NCI-H2196 treated with DMSO at 0.1 percent for 48 hours (cell line): ENCODE measurements at regions not wholly inside any gene's neighbourhood (a gene's known extent, or its start where the extent isn't known, plus 50 kb on each side); places are given as distances from the start of the nearest gene placed in this dataset.

ENCODE experiments used
- DNase-seq: peaks from one replicate; lab custom pipeline; 2025; ENCODE audit not compliant: unreplicated experiment; lab: John Stamatoyannopoulos, UW

DNA sequence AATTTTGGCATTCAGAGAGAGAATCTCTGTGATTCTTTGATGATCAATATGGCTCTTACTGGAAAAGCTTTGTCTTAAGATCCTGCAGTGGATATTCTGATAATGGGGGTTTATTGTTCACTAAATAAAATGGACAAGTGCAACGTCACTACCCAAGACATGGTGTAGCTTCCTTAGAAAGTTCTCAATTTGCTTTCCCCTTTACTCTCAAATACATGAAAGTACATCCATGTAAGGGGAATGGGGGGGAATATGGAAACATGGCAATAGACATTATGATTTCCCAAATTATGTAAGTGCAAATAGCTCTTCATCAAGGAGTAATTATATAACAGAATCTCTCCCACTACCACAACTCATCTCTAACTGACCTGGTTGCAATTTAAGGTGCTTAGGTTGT lies 126.3 kb upstream of the DPYD start:
- DNase-seq, result no peak

DNA sequence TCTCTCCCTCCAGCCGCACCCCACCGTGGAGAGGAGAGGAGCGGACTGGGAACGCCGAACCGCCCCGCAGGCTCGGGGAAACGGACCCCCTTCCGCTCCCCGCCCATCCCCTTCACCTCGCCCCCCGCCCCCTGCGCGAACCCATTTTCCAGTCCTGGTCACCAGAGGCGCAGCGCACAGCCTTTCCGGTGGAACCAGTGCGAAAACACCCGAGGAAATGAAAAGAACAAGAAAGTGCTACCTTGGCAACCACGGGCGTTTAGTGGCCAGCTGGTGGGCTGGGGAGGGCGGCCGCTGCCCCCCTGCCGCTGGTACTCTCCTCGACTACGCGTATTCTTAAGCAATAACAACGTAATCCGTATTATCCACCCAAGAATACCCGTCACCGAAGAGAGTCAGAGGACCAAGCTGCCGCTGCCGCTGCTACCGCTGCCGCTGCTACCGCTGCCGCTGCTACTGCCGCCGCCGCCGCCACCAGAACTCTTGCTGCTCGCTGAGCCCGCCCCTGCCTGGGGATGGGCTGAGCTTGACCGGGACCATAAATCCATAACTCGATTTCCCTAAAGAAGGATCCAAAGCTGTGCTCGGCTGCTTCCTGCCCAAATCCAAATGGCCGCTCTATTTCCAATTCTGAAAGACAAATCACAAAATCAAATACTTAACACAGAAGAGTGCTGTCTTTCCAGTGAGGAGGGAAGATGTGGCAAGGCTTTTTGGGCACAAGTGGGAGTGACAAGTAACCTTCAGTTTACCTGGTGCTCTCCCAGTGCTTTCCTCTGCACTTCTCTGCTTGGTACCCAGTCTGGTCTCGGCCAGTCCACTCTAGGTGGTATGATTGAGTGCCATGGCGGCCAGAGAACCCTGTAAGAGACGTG lies 125.2 kb upstream of the DPYD start:
- no peak for DNase-seq

DNA sequence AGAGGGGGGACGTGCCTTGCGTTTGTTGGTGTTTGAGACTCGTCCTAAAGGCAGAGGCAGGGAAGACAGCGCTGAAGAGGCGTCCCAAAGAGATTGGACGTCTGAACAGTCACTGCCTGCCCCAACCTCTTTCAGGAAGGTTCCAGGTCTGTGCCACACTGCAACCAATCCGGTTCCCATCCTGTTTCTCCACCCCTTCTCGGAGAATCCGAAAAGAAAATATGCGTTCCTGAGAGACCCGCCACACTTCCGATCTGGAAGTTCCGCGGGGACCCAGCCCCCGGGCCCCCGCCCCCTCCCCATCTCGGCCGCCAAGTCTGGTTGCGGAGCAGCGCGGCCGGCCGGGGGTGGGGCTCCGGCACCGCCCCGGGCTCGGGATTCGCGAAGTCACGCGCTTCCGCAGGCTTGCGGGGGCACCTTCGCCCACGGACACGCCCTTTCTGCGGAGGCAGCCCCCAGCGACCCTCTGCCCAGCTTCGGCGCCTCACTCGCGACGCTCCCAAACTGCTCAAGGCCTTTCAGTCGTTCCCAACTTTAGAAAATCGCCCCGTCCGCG lies 124.5 kb upstream of the DPYD start:
- DNase-seq, result no peak

DNA sequence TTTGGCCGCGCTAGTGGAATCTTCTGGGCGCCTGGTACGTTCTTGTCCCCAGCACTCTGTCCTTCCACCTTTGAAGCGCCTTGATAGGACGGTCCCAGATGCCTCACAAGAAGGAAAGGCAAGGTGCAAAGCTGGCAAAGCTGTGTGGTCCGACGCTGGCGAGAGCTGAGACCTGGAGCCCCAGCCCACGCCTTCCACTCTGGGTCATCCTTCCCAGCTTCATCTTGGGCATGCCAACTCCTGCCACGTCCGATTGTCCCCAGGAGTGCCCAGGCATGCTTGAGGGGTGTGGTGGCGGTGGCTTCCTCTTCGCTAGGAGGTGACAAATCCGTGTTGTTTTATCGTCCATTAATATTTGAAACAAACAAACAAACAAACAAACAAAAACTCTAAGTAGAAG lies 123.9 kb upstream of the DPYD start:
- no peak for DNase-seq

DNA sequence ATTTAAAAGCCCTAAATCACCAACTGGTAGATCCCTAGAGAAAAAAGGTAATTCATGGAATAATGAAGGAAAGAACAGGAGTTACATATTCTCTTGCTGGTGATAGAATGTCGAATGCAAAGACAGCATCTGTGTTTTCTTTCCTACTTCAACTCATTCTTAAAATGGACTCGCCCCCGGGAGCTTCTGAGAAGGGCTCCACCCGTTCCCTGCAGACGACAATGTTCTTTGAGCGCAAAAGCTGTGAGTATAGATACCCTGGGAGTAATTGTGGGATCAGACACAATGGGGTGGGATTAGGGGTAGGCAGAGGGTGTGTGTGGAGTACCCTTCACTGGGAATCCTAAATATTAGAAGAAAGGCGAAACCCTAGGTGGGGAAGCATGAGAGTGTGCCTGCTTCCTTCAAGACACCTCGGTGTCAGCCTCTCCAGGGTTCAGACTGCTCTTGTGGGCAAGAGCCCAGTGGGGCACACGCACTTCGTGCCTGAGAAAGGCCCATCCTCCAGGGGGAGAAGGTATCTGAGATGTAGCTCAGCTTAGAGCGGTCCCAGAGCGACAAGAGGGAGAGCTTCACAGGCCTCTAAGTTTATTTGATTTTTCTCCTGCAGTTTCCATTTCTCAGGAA lies 123.3 kb upstream of the DPYD start:
- no peak for DNase-seq

DNA sequence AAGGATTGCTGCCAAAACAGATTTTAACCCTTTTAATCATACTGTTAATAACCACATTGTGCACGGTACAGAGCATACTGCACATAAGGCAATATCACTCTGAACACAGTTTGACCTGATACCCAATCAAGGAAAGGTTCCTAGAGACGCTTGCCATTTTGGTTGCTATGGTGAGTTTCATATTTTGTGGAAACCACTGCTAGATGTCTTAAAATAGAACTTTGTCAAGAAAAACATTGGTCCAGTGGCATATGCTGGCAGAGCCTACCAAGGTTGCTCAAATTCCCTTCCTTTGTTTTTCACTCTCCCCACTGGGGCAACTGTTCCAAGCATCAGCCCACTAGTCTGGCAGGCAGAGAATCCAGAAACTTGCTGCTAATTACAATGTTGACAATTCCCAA lies 114.8 kb upstream of the DPYD start:
- no peak for DNase-seq

DNA sequence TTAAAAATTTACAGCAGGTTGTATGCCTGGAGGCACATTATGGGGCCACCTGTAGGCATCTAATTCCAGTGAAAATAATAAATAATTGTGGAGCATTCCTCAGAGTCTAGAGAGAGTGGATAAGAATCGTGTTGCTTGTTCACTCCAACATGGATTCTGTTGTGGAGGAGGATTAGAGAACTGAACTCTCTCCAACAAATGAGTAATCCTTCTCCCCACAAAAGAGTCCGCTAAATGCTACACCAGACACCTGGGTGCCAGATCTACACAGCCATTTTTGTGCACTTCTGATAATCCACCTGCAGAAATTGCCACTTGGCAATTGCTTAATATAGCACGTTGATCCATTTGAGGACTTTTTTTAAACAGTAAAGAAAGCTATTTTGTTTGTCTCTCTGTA lies 113.7 kb upstream of the DPYD start:
- DNase-seq, result no peak

DNA sequence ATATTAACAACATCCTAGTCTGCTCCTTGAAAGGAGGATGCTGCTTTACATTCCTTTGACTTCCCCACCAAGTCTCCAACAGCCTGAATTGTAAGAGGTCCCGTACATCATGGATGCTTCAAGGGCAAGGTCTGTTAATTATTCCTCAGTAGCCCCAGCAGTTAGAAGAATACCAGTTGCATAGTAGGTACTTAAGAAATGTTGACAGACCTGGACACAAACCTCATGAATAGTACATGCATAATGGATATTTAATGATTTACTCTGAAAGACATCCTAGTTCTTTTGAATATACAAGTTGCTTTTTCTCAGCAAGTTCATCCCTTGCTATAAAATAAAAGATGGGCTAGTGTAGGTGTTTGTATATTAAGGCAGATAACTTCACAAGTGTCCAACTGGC lies 112.1 kb upstream of the DPYD start:
- DNase-seq, result no peak

DNA sequence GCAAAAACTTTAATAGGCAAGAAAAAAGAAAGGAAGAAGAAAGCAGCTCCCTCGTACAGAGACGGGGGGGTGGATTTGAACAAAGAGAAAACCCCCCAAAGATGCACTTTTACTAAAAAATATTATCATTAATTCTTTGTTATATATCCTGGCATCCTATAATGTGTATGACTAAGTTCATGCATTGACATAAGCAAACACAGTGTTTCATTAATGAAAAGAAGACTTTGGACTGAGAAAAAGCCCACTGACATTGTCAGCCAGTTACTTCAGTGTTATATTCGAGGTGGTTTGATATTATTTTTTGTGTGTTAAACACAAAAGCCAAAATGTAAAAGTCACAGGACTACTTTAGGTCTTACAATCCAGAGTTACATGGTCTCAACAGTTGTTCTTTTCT lies 110.1 kb upstream of the DPYD start:
- no peak for DNase-seq

DNA sequence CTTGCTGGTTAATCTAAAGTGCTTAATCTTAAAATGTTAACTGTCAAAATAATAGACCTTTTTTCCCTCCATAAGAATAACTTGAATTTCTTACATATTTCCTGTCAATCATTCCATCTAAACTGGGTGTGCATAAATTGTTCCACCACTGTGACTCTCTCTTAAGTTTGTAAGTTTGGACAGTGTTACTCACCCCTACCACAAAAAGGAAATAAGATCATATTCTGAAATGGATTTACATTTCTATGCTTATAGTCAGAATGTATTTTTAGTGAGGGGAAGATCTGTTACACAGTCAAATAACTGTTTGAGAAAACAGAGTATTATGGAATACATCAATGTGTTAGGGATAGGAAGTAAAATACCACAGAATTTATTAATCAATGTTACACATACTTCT lies 109.6 kb upstream of the DPYD start:
- DNase-seq, result no peak

DNA sequence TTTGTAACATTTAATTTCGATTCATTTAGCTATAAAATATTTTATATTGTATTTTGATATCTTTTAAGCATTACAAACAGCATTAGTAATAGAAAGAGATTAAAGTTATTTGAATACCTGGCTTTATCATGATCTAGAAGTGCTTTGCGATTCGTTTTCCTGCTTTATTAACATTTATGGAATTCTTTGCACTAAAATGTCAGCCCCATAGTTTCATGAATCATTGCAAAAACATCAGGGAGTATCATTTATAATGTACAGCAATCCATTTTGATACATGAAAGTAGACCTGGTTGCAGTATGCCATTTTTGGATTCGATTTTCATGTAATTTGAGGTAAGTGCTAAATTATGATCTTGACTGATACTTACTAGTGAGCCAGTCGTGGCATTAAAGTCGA lies 108.0 kb upstream of the DPYD start:
- DNase-seq, result no peak

DNA sequence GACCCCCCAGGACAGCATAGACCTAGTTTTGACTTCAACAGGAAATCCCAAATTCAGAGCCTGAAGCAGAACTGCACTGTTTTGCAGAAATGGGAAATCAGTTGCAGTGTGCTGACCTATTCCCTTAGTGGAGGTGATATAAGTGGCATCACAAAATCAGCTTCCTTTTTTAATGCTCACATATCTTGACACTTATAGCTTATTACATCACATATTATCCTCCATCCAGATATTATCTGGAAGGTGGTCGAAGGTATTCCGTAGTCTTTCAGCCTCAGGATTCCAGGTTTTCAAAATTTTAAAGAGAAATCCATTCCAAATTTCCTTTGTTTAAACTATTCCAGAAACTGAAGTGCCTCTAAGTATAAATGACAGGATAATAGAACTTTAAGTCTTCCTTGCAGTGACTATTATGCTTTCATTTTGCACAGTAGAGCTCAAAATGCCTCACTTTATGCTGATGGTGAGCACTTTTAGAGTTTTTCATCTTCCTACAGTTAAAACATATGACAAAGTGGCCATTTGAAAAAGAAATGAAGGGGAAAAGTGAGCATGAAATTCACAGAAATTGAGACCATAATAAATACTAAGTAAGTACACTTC lies 106.4 kb upstream of the DPYD start:
- no peak for DNase-seq

DNA sequence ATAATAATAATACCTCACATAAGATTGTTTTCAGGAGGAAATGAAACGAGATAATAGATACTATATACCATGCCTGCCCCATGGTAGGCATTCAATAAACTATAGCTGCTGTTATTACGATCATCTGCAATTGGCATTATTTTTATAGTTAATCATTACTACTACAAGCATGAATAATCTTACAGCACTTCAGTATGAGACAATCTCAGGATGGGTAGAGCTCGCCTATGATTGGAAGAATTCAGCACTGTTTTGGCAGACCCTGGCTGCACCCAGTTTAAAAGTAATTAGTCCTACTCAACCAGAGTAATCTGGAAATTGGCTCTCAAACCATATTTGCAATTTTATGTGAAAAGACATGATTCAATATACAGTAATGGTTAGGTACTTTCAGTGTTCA lies 105.0 kb upstream of the DPYD start:
- no peak for DNase-seq

DNA sequence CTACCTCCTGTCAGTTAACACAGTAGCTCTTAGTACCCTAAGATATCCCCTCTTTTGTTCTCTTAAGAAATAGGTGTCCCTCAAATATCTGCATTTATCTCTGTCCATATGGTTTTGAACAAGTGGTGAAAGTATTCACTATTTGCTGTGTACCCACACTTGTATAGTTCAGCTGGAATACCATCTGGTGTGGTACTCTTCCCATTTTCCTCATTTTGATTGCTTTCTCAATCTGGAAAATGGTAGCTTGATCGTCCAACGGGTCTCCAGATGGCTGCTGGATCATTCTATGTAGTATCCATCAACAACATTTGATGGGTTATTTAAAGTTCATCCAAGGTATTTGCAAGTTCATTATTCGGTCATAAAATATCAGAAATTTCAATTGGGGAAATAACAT lies 100.3 kb upstream of the DPYD start:
- DNase-seq, result no peak

DNA sequence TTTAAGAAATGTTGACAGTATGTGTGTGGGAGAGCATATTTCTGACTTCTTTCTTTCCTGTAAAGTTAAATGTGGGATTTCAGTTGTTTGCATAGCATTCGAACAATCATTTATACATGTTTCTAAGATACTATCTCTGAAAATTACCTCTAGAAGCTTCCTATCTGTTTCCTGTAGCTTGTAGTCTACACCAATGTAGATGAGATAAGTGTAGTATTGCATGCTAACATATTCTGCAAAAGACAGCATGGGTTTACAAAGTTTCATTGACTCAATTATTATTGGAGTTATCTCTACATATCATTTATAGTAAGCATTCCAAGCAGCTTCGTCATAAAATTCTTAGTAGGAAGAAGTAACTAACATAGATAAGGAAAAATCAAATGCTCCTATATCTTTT lies 98.9 kb upstream of the DPYD start:
- DNase-seq, result no peak

DNA sequence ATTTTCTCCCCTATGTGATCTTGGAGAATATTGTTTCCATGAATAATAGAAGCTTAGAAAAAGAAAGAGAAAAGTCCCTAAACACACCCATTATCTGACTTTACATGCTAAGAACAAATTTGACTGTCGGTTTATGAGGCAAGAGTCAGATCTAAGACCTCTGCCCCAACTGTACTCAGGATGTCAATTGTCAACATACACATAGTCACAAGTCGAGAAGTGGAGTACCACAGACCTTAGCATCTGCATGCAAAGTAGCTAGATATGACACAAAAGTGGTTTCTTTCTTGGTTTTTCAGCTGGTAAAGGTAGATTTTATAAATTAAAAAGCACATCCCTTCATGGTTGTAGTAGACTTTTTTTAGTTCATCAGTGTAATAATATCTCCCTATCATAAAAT lies 97.2 kb upstream of the DPYD start:
- DNase-seq, result no peak

DNA sequence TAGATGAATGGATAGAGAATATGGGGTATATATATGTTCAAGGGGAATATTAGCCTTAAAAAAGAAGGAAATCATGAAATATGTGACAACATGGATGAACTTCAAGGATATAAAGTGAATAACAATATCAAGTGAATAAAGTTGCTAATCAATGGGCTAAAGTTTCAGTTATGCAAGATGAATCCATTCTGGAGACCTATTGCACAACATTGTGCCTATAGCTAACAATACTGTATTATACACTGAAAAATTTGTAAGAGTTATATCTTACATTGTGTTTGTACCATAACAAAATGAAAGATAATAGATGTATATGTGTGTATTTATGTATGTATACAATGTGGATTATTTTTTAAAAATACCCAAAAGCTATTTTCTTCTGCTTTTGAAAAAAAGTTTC lies 96.3 kb upstream of the DPYD start:
- no peak for DNase-seq

DNA sequence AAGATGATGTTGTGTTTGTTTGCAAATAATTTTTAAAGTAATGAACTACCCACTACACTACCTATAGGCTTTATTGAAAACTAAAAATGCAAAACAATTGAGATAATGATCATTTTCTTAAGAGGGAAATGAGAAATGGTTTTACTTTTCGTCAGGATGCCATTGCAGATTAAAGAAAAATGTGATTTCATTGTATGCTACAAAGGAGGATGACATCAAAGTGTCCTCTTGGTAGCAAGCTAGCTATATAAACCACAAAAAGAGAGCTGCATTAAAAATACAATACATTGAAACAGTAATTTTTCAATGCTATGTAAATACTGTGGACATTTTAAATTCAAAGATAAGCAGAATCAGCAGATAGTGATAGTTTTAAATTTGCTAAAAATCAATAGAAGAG lies 87.5 kb upstream of the DPYD start:
- DNase-seq, result no peak

DNA sequence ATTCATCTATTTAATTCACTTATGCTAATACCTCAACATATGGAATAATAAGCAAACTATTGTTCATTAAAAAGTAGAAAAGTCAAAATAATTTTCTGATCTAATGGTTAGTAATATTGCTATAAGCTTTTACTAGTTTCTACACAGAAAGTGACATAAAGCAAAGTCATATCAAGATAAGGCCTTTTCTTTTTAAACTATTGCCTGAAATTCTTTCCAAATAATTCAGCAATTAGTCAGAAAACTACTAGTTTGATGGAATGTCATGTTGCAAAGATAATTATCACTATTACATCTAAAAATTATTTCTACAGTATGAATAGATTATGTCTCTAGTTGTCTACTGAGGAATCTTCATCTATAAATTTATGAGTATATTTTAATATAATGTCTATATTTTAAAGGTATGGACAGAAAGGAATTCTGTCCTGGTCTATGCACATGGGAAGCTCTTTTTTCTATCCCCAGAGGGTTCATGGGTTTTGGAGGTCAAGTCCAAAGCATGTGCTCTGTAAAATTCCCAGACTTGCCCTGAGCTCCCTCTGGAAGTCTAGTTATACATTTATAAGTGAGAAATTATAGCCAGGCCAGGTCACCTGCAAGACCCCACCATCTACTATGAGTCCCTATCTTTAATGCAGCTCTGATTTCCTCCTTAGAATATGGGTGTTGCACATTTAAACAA lies 84.6 kb upstream of the DPYD start:
- DNase-seq, result no peak

DNA sequence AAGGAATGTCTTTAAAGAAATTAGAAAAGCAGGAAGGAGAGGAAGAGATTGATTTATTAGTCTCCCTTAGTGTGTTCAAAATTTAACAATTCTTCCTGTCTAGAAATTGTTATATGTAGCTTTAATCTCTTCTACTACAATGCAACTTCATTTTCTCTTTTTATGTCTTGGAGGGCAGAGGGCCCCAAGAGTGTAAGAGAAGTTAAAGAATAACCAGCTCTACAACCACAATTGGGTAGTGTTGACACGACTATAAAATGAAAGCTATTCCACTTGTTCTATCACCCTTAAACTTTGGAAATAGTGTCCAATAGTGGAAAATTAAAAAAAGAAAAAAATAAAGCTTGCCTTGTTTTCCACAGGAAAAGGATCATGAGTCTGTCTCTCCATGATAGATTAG lies 82.6 kb upstream of the DPYD start:
- DNase-seq, result no peak

DNA sequence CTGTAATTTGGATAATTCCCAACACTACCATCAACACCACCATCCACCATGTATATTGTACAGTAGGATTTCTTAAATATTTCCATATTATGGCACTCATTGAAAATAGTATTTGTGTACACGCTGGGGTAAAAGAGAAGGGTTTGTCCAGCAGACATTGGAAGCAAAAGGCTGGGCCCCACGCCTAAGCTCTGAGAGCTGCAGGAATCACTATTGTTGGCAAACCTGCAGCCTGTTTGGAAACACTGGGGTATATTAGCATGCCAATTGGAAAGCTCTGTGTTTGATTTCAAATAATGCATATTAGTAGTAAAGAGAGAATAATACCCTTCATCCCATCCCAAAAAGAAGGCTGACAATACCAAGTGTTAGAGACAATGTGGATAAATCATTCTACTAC lies 81.5 kb upstream of the DPYD start:
- DNase-seq, result no peak

DNA sequence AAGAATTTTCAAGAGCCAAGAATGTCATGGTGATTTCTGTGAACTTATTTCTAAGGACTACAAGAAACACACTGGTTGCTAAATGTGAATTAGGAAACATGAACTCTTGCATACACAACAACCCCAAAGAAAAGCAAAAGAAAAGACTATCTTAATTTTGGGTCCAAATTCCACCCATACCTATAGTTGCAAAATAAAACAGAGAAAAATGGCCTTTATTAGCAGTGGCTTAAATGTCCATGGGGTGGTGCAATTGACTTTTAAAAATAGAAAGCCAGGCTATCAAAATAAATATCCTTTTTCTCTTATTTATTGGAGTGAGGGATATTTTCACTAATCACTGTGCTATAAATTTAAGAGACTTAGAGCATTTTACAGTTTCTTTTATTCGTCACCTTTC lies 80.9 kb upstream of the DPYD start:
- DNase-seq, result no peak
